ENCODE measurements at regions not wholly inside any gene's neighbourhood (a gene's known extent, or its start where the extent isn't known, plus 50 kb on each side); places are given as distances from the start of the nearest gene placed in this dataset.

DNA sequence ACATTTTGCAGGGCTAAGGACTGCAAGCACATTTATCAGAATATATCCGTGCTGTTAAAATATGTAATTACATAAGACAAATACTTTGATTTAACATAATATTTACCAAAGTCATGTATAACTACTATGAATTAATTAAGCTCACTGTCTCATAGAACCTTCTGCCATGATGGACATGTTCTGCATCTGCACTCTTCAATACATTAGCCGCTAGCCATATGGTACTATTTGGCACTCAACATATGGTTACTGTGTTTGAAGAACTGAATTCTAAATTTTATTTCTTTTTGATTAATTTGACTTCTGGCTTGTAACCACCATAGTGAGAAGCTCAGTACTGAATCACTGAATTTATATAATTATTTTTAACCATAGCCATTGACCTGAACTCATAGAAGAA, 427.0 kb upstream of the TRAM1L1 start:
- TF ChIP-seq CTCF (IDR thresholded peaks at IDR 0.05) (no peak), POLR2A (IDR thresholded peaks at IDR 0.05) (no peak)

All from lower leg skin (tissue), 3 donors.